Bronchial epithelial cell (primary cell): ENCODE measurements at regions not wholly inside any gene's neighbourhood (a gene's known extent, or its start where the extent isn't known, plus 50 kb on each side); places are given as distances from the start of the nearest gene placed in this dataset.
A peak's percentile ranks its signal among the peaks of the same experiment; 100 is the strongest.

Experiments
- DNase-seq: peaks from one replicate; pipeline ENCODE4 v3.0.0-alpha.2; 2010; ENCODE audit warnings: low read depth
- FAIRE-seq: peaks from 2 replicates; lab custom pipeline; 2011; peaks lifted over from hg19 to GRCh38; lab: Jason Lieb, UNC
- H3K27me3 ChIP-seq: 2 replicates; pipeline ENCODE4 v1.5.1; 2011; ENCODE audit warnings: low read length; ENCODE audit not compliant: control insufficient read depth, insufficient read depth
- H3K36me3 ChIP-seq: 2 replicates; pipeline ENCODE4 v1.5.1; 2011; ENCODE audit warnings: low read length; ENCODE audit not compliant: control insufficient read depth, insufficient read depth
- H3K4me3 ChIP-seq: 2 replicates; pipeline ENCODE4 v1.5.1; 2011; ENCODE audit warnings: mild to moderate bottlenecking, low read depth, low read length, control low read depth
- CTCF ChIP-seq: IDR thresholded peaks from 2 replicates; pipeline ENCODE4 v1.5.1; 2011; ENCODE audit warnings: mild to moderate bottlenecking, moderate library complexity, low read length, control low read depth, inconsistent platforms; ENCODE audit not compliant: insufficient read depth, severe bottlenecking

DNA sequence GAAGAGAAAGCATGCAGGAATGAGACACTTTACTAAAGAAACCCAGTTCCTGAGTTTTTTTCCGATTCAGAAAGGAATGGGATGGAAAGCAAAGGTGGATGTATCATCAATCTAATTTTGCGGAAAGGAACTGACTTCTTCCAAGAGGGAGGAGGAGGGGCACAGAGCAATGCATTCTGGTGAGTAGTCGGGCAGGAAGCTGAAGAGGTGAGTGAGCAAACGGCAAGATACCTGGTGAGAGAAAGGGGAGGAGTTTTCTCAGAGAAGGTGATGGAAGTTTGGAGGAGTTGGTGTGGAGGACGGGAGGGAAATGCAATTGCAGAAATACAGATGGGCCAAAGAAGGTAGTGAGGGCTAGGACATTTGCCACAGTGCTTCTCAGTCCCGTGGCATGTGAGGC, 713.2 kb downstream of the KCNJ2 start:
- FAIRE-seq, result no peak
- no peaks in the 10 kb centered on the region for H3K36me3 ChIP-seq
- peak; percentile 5 for DNase-seq
- H3K4me3 ChIP-seq, result no peak overlapping the region
- TF ChIP-seq CTCF, result no peak
- H3K27me3 ChIP-seq, result no peaks in the 10 kb centered on the region

DNA sequence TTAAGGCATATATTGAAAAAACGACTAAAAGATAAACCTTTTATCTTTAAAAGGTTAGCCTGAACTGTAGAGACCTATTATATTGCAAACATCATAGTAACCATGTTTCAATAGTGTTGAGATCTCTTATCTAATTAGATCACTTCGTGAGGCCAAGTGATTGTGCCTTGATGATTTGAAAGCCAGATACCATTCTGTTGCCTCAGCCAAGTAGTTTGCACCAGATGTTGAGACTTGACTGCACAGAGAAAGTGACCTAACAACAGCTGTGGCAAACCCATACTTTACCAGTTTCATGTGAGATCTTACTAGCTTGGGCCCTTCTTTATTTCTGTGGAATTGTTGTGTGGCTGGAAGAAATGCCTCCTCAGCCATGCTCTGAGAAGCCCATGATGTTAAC, 717.3 kb downstream of the KCNJ2 start:
- H3K27me3 ChIP-seq, result no peaks in the 10 kb centered on the region
- no peak overlapping the region for H3K4me3 ChIP-seq
- no peak for TF ChIP-seq CTCF
- DNase-seq (no peak), FAIRE-seq (no peak)
- H3K36me3 ChIP-seq, result no peaks in the 10 kb centered on the region

GRCh38 chr17:70888324-70888723, 719.0 kb downstream of the KCNJ2 start:
- TF ChIP-seq CTCF, result no peak
- no peaks in the 10 kb centered on the region for H3K36me3 ChIP-seq
- no peak overlapping the region for H3K4me3 ChIP-seq
- FAIRE-seq (no peak), DNase-seq (no peak)
- H3K27me3 ChIP-seq, result no peaks in the 10 kb centered on the region

- Histone ChIP-seq H3K4me3 (no peak overlapping the region), H3K27me3 (no peaks in the 10 kb centered on the region), H3K36me3 (no peaks in the 10 kb centered on the region)
- DNase-seq (no peak), FAIRE-seq (no peak)
- no peak for TF ChIP-seq CTCF
Measured at GRCh38 chr17:70891306-70891705, 722.0 kb downstream of the KCNJ2 start.

GRCh38 chr17:70892527-70892926, 723.2 kb downstream of the KCNJ2 start:
- Histone ChIP-seq H3K36me3 (no peaks in the 10 kb centered on the region), H3K27me3 (no peaks in the 10 kb centered on the region), H3K4me3 (no peak overlapping the region)
- DNase-seq, result no peak
- no peak for FAIRE-seq
- no peak for TF ChIP-seq CTCF

GRCh38 chr17:70896843-70897242, 727.5 kb downstream of the KCNJ2 start:
- no peak for FAIRE-seq
- no peaks in the 10 kb centered on the region for H3K27me3 ChIP-seq

More at GRCh38 chr17:70896843-70897242, 727.5 kb downstream of the KCNJ2 start:
- H3K4me3 ChIP-seq, result no peak overlapping the region
- no peak for TF ChIP-seq CTCF
- no peak for DNase-seq
- H3K36me3 ChIP-seq, result no peaks in the 10 kb centered on the region
